ENCODE measurements at regions not wholly inside any gene's neighbourhood (a gene's known extent, or its start where the extent isn't known, plus 50 kb on each side); places are given as distances from the start of the nearest gene placed in this dataset.

DNA sequence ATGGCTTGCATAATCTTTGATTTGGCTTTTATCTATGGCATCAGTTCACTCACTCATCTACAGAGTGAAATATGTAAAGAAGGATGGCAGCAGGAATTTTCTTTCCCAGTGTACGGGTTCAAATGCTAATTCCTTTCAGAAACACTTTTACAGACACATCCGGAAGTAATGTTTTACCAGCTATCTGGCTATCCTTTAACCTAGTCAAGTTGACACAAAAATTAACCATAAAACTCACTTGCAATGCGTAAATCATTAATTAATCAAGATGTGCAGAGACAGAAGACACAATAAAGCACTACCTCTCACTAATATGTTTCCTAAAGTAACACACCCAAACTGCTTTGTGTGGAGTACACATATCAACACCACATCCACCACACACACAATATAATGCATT, 378.9 kb upstream of the ANO3 start:
- DNase-seq (ENCODE audit: extremely low spot score) = no peak
- intact Hi-C loops (cut with DNase I) = no loop called here
- Histone ChIP-seq H3K27ac (replicated peaks in 1 of 4) (no peak overlapping the region), H3K9me3 (peaks cover 0 to 11% (median 0%) of the 10 kb centered on the region in 4 donors), H3K4me1 (no peaks in the 10 kb centered on the region), H3K36me3 (no peaks in the 10 kb centered on the region), H3K4me3 (no peak overlapping the region), H3K27me3 (no peaks in the 10 kb centered on the region)
- WGBS = 90% methylated on average over 3 of the region's 3 CpGs
- TF ChIP-seq, protein P1, sequence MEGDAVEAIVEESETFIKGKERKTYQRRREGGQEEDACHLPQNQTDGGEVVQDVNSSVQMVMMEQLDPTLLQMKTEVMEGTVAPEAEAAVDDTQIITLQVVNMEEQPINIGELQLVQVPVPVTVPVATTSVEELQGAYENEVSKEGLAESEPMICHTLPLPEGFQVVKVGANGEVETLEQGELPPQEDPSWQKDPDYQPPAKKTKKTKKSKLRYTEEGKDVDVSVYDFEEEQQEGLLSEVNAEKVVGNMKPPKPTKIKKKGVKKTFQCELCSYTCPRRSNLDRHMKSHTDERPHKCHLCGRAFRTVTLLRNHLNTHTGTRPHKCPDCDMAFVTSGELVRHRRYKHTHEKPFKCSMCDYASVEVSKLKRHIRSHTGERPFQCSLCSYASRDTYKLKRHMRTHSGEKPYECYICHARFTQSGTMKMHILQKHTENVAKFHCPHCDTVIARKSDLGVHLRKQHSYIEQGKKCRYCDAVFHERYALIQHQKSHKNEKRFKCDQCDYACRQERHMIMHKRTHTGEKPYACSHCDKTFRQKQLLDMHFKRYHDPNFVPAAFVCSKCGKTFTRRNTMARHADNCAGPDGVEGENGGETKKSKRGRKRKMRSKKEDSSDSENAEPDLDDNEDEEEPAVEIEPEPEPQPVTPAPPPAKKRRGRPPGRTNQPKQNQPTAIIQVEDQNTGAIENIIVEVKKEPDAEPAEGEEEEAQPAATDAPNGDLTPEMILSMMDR (IDR thresholded peaks at IDR 0.05) = no peak
- TF ChIP-seq POLR2AphosphoS5 (IDR thresholded peaks at IDR 0.05) (no peak), POLR2A (IDR thresholded peaks at IDR 0.05; ENCODE audit: low read depth) (no peak), EP300 (IDR thresholded peaks at IDR 0.05) (no peak)

DNA sequence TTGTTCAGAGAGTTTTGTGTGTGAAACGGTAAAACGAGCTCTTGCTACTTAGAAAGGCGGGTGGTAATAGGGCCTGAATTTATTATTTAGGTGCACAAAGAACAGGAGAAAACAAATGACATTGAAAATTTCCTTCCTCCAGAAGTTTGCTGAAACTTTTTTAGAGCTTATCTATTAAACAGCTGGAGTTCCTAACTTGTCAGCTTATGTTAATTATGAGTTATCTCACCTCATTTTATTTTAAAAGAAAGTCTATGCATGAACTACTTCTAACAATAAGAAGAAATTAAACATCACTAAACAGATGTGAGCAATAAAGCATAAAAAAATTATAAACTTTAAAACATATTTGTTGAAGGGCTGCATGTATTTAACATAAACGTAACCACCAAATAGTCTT, 373.9 kb upstream of the ANO3 start:
- TF ChIP-seq, protein P1 (IDR thresholded peaks at IDR 0.05) = no peak
- TF ChIP-seq POLR2AphosphoS5 (IDR thresholded peaks at IDR 0.05) (no peak), EP300 (IDR thresholded peaks at IDR 0.05) (no peak), POLR2A (IDR thresholded peaks at IDR 0.05; ENCODE audit: low read depth) (no peak)
- intact Hi-C loops (cut with DNase I) = no loop called here
- no peaks in the 10 kb centered on the region for H3K9me3 ChIP-seq
- H3K36me3 ChIP-seq = no peaks in the 10 kb centered on the region
- H3K27me3 ChIP-seq = no peaks in the 10 kb centered on the region
- WGBS = 73% methylated on average over 4 of the region's 4 CpGs
- no peak overlapping the region for H3K4me3 ChIP-seq
- DNase-seq (ENCODE audit: extremely low spot score) = no peak
- no peaks in the 10 kb centered on the region for H3K4me1 ChIP-seq
- H3K27ac ChIP-seq (replicated peaks in 1 of 4) = no peak overlapping the region

DNA sequence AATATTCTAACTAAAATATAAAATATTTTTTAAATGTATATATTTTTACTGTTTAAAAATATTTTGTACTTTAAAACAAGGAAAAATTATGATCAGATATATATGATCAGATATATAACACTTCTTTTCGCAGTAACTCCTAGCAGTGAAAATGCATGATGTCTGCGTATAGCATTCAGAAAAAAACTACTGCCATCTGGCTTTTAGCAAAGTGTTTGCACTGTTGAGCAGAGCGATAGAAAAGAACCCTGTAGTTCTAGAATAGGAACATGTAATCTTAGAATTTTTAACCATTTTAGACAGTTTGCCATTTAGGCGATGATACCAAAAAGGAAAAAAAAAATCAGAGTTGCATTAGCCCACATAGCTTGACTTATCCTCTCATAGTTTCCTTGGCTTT, 370.4 kb upstream of the ANO3 start:
- H3K27me3 ChIP-seq = no peaks in the 10 kb centered on the region
- 45% methylated on average over 4 of the region's 4 CpGs for WGBS
- no peaks in the 10 kb centered on the region for H3K36me3 ChIP-seq
- DNase-seq (ENCODE audit: extremely low spot score) = no peak
- no peak for TF ChIP-seq EP300 (IDR thresholded peaks at IDR 0.05)
- TF ChIP-seq, protein P1 (IDR thresholded peaks at IDR 0.05) = no peak
- no peak for TF ChIP-seq POLR2AphosphoS5 (IDR thresholded peaks at IDR 0.05)
- TF ChIP-seq POLR2A (IDR thresholded peaks at IDR 0.05; ENCODE audit: low read depth) = no peak
- H3K4me1 ChIP-seq = no peaks in the 10 kb centered on the region
- H3K27ac ChIP-seq (replicated peaks in 1 of 4) = no peak overlapping the region
- no peaks in the 10 kb centered on the region for H3K9me3 ChIP-seq
- H3K4me3 ChIP-seq = no peak overlapping the region
- intact Hi-C loops (cut with DNase I) = no loop called here

DNA sequence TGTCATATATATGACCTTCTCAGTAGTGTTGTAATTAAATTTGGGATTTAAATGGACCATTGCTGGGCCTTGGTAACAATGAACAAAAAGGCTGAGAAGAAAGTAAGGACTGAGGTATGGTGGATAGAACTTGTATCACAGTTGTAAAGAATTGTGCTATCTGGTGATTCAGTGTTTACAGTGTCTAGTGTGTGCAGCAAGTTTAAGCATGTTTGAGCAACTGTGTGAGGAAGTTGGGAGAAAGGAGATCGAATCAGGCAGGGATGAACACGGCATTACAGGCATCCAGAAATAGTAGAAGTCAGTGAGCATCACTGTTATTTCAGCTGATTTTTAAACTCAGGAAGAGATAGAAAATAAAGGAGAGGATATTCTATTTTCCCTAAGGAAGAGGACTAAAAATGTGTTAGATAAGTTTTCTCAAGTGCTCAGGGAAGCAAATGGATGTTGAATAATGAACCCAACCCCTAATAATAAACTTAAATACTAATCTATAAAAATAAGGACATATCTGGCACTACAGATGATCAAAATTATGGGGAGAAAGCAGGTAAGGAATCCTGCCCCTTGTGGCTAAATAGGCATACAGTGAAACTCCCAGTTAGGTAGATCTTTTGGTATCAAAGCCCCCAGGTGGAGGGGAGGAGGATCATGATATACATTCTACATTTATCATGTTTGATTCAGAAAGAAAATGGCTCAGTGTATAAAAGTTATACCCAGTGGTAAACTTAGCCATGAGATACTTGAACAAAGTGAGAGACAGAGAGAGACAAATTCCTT, 361.0 kb upstream of the ANO3 start:
- intact Hi-C loops (cut with DNase I) = no loop called here
- TF ChIP-seq POLR2AphosphoS5 (IDR thresholded peaks at IDR 0.05) (no peak), EP300 (IDR thresholded peaks at IDR 0.05) (no peak), POLR2A (IDR thresholded peaks at IDR 0.05; ENCODE audit: low read depth) (no peak)
- TF ChIP-seq, protein P1 (IDR thresholded peaks at IDR 0.05) = no peak
- H3K27me3 ChIP-seq = no peaks in the 10 kb centered on the region
- 75% methylated on average over 2 of the region's 2 CpGs for WGBS
- no peak overlapping the region for H3K27ac ChIP-seq (replicated peaks in 1 of 4)
- DNase-seq (ENCODE audit: extremely low spot score) = no peak
- H3K36me3 ChIP-seq = no peaks in the 10 kb centered on the region
- no peaks in the 10 kb centered on the region for H3K4me1 ChIP-seq
- H3K9me3 ChIP-seq = no peaks in the 10 kb centered on the region
- H3K4me3 ChIP-seq = no peak overlapping the region

DNA sequence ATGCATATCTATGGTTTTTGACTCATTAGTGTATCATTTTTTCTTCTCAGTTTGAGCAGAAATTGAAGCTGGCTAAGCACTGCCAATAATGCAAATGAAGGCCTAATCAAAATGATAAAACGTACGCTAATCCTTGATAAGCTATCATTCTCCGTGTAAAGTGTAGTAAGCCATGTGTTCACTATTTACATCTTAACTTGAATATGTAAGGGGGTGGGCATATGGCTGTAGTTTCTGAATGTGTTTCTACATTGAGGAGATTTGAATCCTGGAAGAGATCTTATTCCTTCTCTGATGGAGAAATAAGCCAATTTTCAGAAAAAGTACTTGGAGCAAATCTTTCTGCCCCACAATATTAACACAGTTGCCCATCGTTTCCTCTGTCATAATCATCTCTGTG, 351.8 kb upstream of the ANO3 start:
- intact Hi-C loops (cut with DNase I) = no loop called here
- Histone ChIP-seq H3K4me3 (no peak overlapping the region), H3K27ac (replicated peaks in 1 of 4) (no peak overlapping the region), H3K4me1 (peaks cover 0 to 8% (median 4%) of the 10 kb centered on the region in 4 donors), H3K27me3 (no peaks in the 10 kb centered on the region), H3K36me3 (no peaks in the 10 kb centered on the region), H3K9me3 (no peaks in the 10 kb centered on the region)
- DNase-seq (ENCODE audit: extremely low spot score) = no peak
- WGBS = 88% methylated on average over 4 of the region's 4 CpGs
- TF ChIP-seq, protein P1 (IDR thresholded peaks at IDR 0.05) = no peak
- TF ChIP-seq POLR2A (IDR thresholded peaks at IDR 0.05; ENCODE audit: low read depth) (no peak), POLR2AphosphoS5 (IDR thresholded peaks at IDR 0.05) (no peak), EP300 (IDR thresholded peaks at IDR 0.05) (no peak)
